GM12878 (cell line): ENCODE measurements at regions not wholly inside any gene's neighbourhood (a gene's known extent, or its start where the extent isn't known, plus 50 kb on each side); places are given as distances from the start of the nearest gene placed in this dataset.

Experiments
- ATAC-seq: fragments of 200-7000 bp; cut with Tn5 transposase; 3 replicates; pipeline ENCODE4 v1.9.1; 2020; ENCODE audit warnings: mild to moderate bottlenecking, moderate library complexity
- BruUV-seq: library from RNA; stranded (reverse); fragments of 400-500 nt; replicated peaks from 2 replicates; lab custom pipeline; 2021; lab: Mats Ljungman, UMichigan
- CTCF ChIA-PET: fragments of 300-600 bp; sonication (Branson Sonifier 250); formaldehyde crosslinking; extraction: SDS; loops from one replicate; lab custom pipeline; 2021; ENCODE audit warnings: inconsistent platforms; lab: Yijun Ruan, JAX
- POLR2A ChIA-PET: fragments of 350-600 bp; formaldehyde crosslinking; extraction: SDS; loops from one replicate; lab custom pipeline; 2021; ENCODE audit warnings: inconsistent platforms; lab: Charles Lee
- RAD21 ChIA-PET: fragments of 300-600 bp; sonication (Branson Sonifier 250); formaldehyde crosslinking; loops from one replicate; lab custom pipeline; 2023; ENCODE audit warnings: antibody characterized with exemption; ENCODE audit not compliant: unreplicated experiment; lab: Charles Lee
- SMC1A ChIA-PET: fragments of 300-600 bp; sonication (Branson Sonifier 250); formaldehyde crosslinking; loops from one replicate; lab custom pipeline; 2023; ENCODE audit not compliant: unreplicated experiment, uncharacterized antibody; lab: Charles Lee
- DNase-seq: peaks from one replicate; pipeline ENCODE4 v3.0.0-alpha.2; 2011; ENCODE audit warnings: low read depth, low spot score
- FAIRE-seq: peaks from 3 replicates; lab custom pipeline; 2011; peaks lifted over from hg19 to GRCh38; lab: Jason Lieb, UNC
- H2AFZ ChIP-seq: 2 replicates; pipeline ENCODE4 v1.6.0; 2011; ENCODE audit warnings: low read depth, low read length, control low read depth; ENCODE audit not compliant: control insufficient read depth
- H3K27ac ChIP-seq: 2 replicates; pipeline ENCODE4 v1.5.1; 2011; ENCODE audit warnings: control low read depth; ENCODE audit not compliant: control insufficient read depth, insufficient read depth
- H3K27me3 ChIP-seq, 2 experiments: replicated peaks in 1 of 2; 2 replicates each; pipeline versions ENCODE4 v1.6.0 to v1.6.1; 2011; ENCODE audit warnings: low read length in 1 of 2; ENCODE audit not compliant: control insufficient read depth in 2 of 2, insufficient read depth in 2 of 2
- H3K36me3 ChIP-seq, 2 experiments: 2 replicates each; pipeline ENCODE4 v1.5.1; 2011; ENCODE audit warnings: low read length in 1 of 2; ENCODE audit not compliant: control insufficient read depth in 2 of 2, insufficient read depth in 2 of 2
- H3K4me1 ChIP-seq: 2 replicates; pipeline ENCODE4 v1.6.1; 2011; ENCODE audit warnings: mild to moderate bottlenecking, low read length, moderate library complexity, mixed read lengths; ENCODE audit not compliant: control insufficient read depth, insufficient read depth
- H3K4me2 ChIP-seq: 2 replicates; pipeline ENCODE4 v1.6.0; 2011; ENCODE audit warnings: control low read depth; ENCODE audit not compliant: control insufficient read depth, insufficient read depth
- H3K4me3 ChIP-seq: fragments of 200-600 bp; sonication (generic); 2 replicates; pipeline ENCODE4 v1.5.1; 2016
- H3K79me2 ChIP-seq: 2 replicates; pipeline ENCODE4 v1.6.0; 2011; ENCODE audit warnings: low read length; ENCODE audit not compliant: control insufficient read depth, insufficient read depth
- H3K9ac ChIP-seq: 2 replicates; pipeline ENCODE4 v1.8.0; 2011; ENCODE audit warnings: low read length, control low read depth, mixed read lengths; ENCODE audit not compliant: control insufficient read depth, insufficient read depth
- H3K9me3 ChIP-seq: replicated peaks from 3 replicates; pipeline ENCODE4 v1.5.1; 2011; ENCODE audit warnings: mild to moderate bottlenecking, low read length; ENCODE audit not compliant: control insufficient read depth, insufficient read depth
- H4K20me1 ChIP-seq: 2 replicates; pipeline ENCODE4 v1.6.0; 2011; ENCODE audit not compliant: control insufficient read depth, insufficient read depth
- BHLHE40 ChIP-seq, 2 experiments: fragments of 450-650 bp in 1 of 2; IDR thresholded peaks; 2 replicates each; pipeline ENCODE4 v1.6.1; 2011 to 2017; ENCODE audit warnings: low read depth in 2 of 2, borderline replicate concordance in 1 of 2, improper control_type of control experiment in 1 of 2, low read length in 1 of 2, mild to moderate bottlenecking in 1 of 2
- EGR1 ChIP-seq, 2 experiments: IDR thresholded peaks; 1 replicate in 1 of 2; 2 replicates in 1 of 2; pipeline ENCODE4 v1.6.1; 2011 to 2012; ENCODE audit warnings: low read depth in 2 of 2, low read length in 2 of 2, borderline replicate concordance in 1 of 2, mild to moderate bottlenecking in 1 of 2, moderate library complexity in 1 of 2
- GABPA ChIP-seq: IDR thresholded peaks from 2 replicates; pipeline ENCODE4 v1.6.1; 2014; ENCODE audit warnings: antibody characterized with exemption, low read depth, mild to moderate bottlenecking, inconsistent platforms
- GATAD2B ChIP-seq: fragments of 450-650 bp; conservative IDR thresholded peaks from 2 replicates; pipeline ENCODE4 v1.6.1; 2017; ENCODE audit warnings: low read depth, mild to moderate bottlenecking, moderate library complexity
- HCFC1 ChIP-seq: fragments of 150-350 bp; IDR thresholded peaks from 2 replicates; pipeline ENCODE4 v1.6.1; 2014; ENCODE audit warnings: low read length
- MEF2B ChIP-seq: fragments of 450-650 bp; IDR thresholded peaks from 2 replicates; pipeline ENCODE4 v1.6.1; 2018; ENCODE audit warnings: mild to moderate bottlenecking, moderate library complexity; ENCODE audit not compliant: partially characterized antibody, poor library complexity, severe bottlenecking
- MYC ChIP-seq: IDR thresholded peaks from 2 replicates; pipeline ENCODE4 v1.6.1; 2011; ENCODE audit warnings: mild to moderate bottlenecking, low read length, moderate library complexity, inconsistent platforms; ENCODE audit not compliant: insufficient read depth, insufficient replicate concordance, insufficient read length, severe bottlenecking
- NR2C1 ChIP-seq: fragments of 450-650 bp; IDR thresholded peaks from 2 replicates; pipeline ENCODE4 v1.6.1; 2017; ENCODE audit warnings: antibody characterized with exemption, mild to moderate bottlenecking, moderate library complexity
- SREBF1 ChIP-seq: IDR thresholded peaks from 2 replicates; pipeline ENCODE4 v1.6.1; 2012; ENCODE audit warnings: mild to moderate bottlenecking, low read length
- TARDBP ChIP-seq: IDR thresholded peaks from 2 replicates; pipeline ENCODE4 v1.6.1; 2016; ENCODE audit warnings: borderline replicate concordance
- ZNF217 ChIP-seq: fragments of 450-650 bp; IDR thresholded peaks from 2 replicates; pipeline ENCODE4 v1.6.1; 2017; ENCODE audit warnings: antibody characterized with exemption, mild to moderate bottlenecking
- ZSCAN29 ChIP-seq: fragments of 450-650 bp; IDR thresholded peaks from 2 replicates; pipeline ENCODE4 v1.6.1; 2017; ENCODE audit warnings: mild to moderate bottlenecking, moderate library complexity
- WGBS: methylation state at CpG from one replicate; pipeline ENCODE4 v1.1.6; 2016; ENCODE audit warnings: low lambda C conversion rate; ENCODE audit not compliant: insufficient replicate concordance, insufficient coverage; ENCODE audit errors: missing lambda C conversion rate; 5-methylcytosine and 5-hydroxymethylcytosine counted together
- in situ Hi-C: fragments of 300-500 bp; cut with MboI; formaldehyde crosslinking; loops from 9 replicates; pipeline ENCODE4 v1.14.3; 2018; ENCODE audit warnings: mixed read lengths
- intact Hi-C: fragments of 100-400 bp; cut with micrococcal nuclease; formaldehyde crosslinking; loops from one replicate; pipeline ENCODE4 v1.14.2; 2022; ENCODE audit not compliant: unreplicated experiment
- TF ChIP-seq, protein P1 (sequence below): fragments of 450-650 bp; IDR thresholded peaks from 2 replicates; pipeline ENCODE4 v1.6.1; 2017; ENCODE audit warnings: low read depth, mild to moderate bottlenecking, moderate library complexity

DNA sequence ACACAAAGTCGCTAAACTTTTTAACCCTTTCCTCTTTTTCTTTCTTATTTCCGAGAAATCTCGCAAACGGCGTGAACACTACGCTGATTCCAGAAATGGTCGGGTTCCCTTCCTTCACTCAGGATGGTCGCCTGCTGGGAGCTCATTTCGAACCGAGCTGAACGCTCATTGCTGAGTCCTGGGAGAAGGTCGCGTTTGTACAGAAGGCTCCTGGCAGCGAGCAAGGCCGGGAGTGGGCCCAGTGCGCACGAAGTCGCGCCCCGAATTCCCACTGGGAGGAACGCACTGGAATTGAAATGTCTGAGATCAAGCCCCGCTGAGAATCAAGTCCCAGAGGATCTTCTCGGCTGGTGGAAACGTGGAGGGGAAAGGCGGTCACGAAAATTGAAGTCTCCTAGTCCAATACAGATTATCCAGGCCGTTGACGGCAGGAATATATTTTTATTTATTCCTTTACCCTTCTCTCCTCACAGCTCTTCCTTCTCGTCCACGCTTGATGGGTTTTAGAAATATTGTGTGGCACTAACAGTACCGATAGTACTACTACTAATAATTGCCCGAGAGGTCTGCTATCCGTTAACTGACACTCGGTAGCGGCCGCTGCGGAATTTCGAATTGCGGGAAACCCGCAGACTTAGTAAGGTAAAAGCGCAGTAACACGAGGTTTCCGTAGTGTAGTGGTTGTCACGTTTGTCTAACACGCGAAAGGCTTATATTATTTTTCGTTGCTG, 207.2 kb upstream of the ZNF184 start:
- Histone ChIP-seq H3K27me3 (no peaks in the 10 kb centered on the region), H3K4me1 (peaks cover 14% of the 10 kb centered on the region), H4K20me1 (no peaks in the 10 kb centered on the region), H3K4me2 (peak overlapping the region; percentile 92), H3K4me3 (peak overlapping the region; percentile 57), H3K27ac (peak overlapping the region; percentile 49), H3K9me3 (no peaks in the 10 kb centered on the region; the same call in 2 of the 3 replicates), H3K9ac (peak overlapping the region; percentile 66), H2AFZ (peak overlapping the region; percentile 62), H3K36me3 (no peaks in the 10 kb centered on the region), H3K79me2 (no peaks in the 10 kb centered on the region)
- ChIA-PET RAD21 (interaction anchor here (1.6 kb wide), 1 partner anchor 9 kb away, joined by 4 read pairs; no protein-coding TSS in a partner anchor), SMC1A (interaction anchor here (1.6 to 1.7 kb wide), 2 partner anchors 10 to 71 kb away, joined by 5 read pairs; no protein-coding TSS in a partner anchor), POLR2A (no interaction called here), CTCF (interaction anchor here (1.0 kb wide), 1 partner anchor 86 kb away, joined by 3 read pairs; no protein-coding TSS in a partner anchor)
- peak; percentile 54 for ATAC-seq
- in situ Hi-C loops = loop anchor here (5.0 to 10.0 kb wide), 2 partner anchors 217 to 1365 kb away; no protein-coding TSS in a partner anchor
- FAIRE-seq = no peak
- intact Hi-C loops = loop anchor here (10.0 kb wide), 1 partner anchor 215 kb away; a partner anchor contains a TSS
- TSS peak; percentile 96 for BruUV-seq
- TF ChIP-seq GATAD2B (no peak), BHLHE40 (IDR thresholded peaks at IDR 0.05; ENCODE audit: borderline replicate concordance in 1 of 2, low read depth in 2 of 2, low read length in 1 of 2) (peak in 1 of 2 experiments; percentile 19; a peak in 1 of 4 replicates), EGR1 (IDR thresholded peaks at IDR 0.05; ENCODE audit: borderline replicate concordance in 1 of 2, low read depth in 2 of 2, low read length in 2 of 2) (no peak)
- no peak for DNase-seq
- WGBS = 50% methylated on average over 45 of the region's 47 CpGs

DNA sequence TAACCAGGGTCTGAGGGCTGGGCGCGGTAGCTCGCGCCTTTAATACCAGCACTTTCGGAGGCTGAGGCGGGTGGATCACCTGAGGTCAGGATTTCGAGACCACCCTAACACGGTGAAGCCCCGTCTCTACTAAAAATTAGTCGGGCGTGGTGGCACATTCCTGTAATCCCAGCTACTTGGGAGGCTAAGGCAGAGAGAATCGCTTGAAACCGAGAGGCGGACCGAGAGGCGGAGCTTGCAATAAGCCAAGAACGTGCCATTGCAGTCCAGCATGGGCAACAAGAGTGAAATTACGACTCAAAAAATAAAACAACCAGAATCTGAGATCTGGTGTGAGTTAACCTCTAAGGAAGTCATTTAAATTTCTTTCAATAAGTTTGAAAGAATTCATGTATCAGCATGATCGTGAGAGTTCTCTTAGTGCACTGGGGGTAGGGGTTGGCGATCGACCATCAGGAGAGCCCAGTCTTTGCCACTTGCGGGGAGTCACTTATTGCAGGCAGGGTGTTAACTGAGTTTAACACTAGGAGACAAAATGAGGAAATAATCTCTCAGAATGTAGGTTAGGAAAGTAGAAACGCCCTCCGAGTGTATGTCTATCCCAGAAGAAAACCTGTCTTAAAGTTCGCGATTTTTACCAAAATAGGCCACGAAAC, 206.5 kb upstream of the ZNF184 start:
- CTCF ChIA-PET = interaction anchor here (1.0 kb wide), 2 partner anchors 69 to 85 kb away, joined by 3 read pairs; no protein-coding TSS in a partner anchor
- Histone ChIP-seq H3K4me3 (peak overlapping the region; percentile 57), H3K27me3 (no peaks in the 10 kb centered on the region), H3K9ac (peak overlapping the region; percentile 66), H4K20me1 (no peaks in the 10 kb centered on the region), H3K4me2 (peak overlapping the region; percentile 92), H2AFZ (peak overlapping the region; percentile 61), H3K36me3 (no peaks in the 10 kb centered on the region), H3K9me3 (no peaks in the 10 kb centered on the region; the same call in 2 of the 3 replicates), H3K27ac (peak overlapping the region; percentile 49), H3K4me1 (peaks cover 14% of the 10 kb centered on the region), H3K79me2 (no peaks in the 10 kb centered on the region)
- RAD21 ChIA-PET = interaction anchor here (1.6 kb wide), 1 partner anchor 9 kb away, joined by 4 read pairs; no protein-coding TSS in a partner anchor
- intact Hi-C loops (no loop called here), in situ Hi-C loops (no loop called here)
- no TSS peak for BruUV-seq
- FAIRE-seq (no peak), DNase-seq (no peak), ATAC-seq (no peak)
- 58% methylated on average over 27 of the region's 27 CpGs for whole genome bisulfite sequencing
- SMC1A ChIA-PET = no interaction called here
- POLR2A ChIA-PET = no interaction called here
- TF ChIP-seq MYC (no peak), MEF2B (no peak), SREBF1 (no peak), HCFC1 (no peak), NR2C1 (no peak), ZSCAN29 (no peak), ZNF217 (no peak), GABPA (no peak), TARDBP (no peak)
- TF ChIP-seq, protein P1, sequence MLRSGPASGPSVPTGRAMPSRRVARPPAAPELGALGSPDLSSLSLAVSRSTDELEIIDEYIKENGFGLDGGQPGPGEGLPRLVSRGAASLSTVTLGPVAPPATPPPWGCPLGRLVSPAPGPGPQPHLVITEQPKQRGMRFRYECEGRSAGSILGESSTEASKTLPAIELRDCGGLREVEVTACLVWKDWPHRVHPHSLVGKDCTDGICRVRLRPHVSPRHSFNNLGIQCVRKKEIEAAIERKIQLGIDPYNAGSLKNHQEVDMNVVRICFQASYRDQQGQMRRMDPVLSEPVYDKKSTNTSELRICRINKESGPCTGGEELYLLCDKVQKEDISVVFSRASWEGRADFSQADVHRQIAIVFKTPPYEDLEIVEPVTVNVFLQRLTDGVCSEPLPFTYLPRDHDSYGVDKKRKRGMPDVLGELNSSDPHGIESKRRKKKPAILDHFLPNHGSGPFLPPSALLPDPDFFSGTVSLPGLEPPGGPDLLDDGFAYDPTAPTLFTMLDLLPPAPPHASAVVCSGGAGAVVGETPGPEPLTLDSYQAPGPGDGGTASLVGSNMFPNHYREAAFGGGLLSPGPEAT = no peak
